PC-9 (cell line): ENCODE measurements at regions not wholly inside any gene's neighbourhood (a gene's known extent, or its start where the extent isn't known, plus 50 kb on each side); places are given as distances from the start of the nearest gene placed in this dataset.

ENCODE experiments used
- EZH2 ChIP-seq: fragments of 200-600 bp; sonication (generic); IDR thresholded peaks from 2 replicates; pipeline ENCODE4 v1.8.0; 2017; ENCODE audit warnings: antibody characterized with exemption, low read depth
- TF ChIP-seq, protein P1 (sequence below): fragments of 200-600 bp; sonication (generic); conservative IDR thresholded peaks from 2 replicates; pipeline ENCODE4 v1.6.1; 2017; ENCODE audit warnings: mixed run types, antibody characterized with exemption, mild to moderate bottlenecking, moderate library complexity

DNA sequence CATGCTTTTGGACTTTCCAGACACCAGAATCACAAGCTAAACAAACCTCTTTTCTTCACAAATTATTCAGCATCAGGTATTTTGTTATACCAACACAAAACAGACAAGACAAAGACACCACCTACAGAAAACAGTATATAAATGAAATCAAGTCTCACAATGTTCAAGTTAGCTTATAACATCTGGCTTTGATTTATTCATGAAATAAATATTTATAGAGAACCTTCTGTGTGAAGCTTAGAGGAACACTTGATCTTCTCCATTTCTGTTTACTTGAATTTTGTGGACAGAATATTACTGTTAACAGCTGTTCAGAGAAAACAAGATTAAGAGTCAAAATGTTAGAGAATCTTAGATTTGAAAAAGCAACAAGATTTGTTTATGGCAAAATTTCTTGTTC lies 137.4 kb upstream of the PRR16 start:
- TF ChIP-seq, protein P1, sequence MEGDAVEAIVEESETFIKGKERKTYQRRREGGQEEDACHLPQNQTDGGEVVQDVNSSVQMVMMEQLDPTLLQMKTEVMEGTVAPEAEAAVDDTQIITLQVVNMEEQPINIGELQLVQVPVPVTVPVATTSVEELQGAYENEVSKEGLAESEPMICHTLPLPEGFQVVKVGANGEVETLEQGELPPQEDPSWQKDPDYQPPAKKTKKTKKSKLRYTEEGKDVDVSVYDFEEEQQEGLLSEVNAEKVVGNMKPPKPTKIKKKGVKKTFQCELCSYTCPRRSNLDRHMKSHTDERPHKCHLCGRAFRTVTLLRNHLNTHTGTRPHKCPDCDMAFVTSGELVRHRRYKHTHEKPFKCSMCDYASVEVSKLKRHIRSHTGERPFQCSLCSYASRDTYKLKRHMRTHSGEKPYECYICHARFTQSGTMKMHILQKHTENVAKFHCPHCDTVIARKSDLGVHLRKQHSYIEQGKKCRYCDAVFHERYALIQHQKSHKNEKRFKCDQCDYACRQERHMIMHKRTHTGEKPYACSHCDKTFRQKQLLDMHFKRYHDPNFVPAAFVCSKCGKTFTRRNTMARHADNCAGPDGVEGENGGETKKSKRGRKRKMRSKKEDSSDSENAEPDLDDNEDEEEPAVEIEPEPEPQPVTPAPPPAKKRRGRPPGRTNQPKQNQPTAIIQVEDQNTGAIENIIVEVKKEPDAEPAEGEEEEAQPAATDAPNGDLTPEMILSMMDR: no peak
- TF ChIP-seq EZH2: no peak
